ENCODE measurements at regions not wholly inside any gene's neighbourhood (a gene's known extent, or its start where the extent isn't known, plus 50 kb on each side); places are given as distances from the start of the nearest gene placed in this dataset.

GRCh38 chr2:8346208-8346607 is 335.6 kb upstream of the ID2 start:
- TF ChIP-seq POLR2AphosphoS5 (IDR thresholded peaks at IDR 0.05; ENCODE audit: low read depth, low read length) (no peak), REST (IDR thresholded peaks at IDR 0.05; ENCODE audit: insufficient read depth in 1 of 2, low read depth in 2 of 2, low read length in 2 of 2) (no peak), SIN3A (IDR thresholded peaks at IDR 0.05; ENCODE audit: borderline replicate concordance, insufficient read depth, low read length) (no peak), TAF1 (IDR thresholded peaks at IDR 0.05; ENCODE audit: borderline replicate concordance, insufficient read depth, low read length) (no peak), FOXP2 (optimal IDR thresholded peaks at IDR 0.05; ENCODE audit: borderline replicate concordance, extremely low read depth, extremely low read length, insufficient read depth) (no peak)
